Vagina (tissue), 2 donors: ENCODE measurements at regions not wholly inside any gene's neighbourhood (a gene's known extent, or its start where the extent isn't known, plus 50 kb on each side); places are given as distances from the start of the nearest gene placed in this dataset.

Experiments
- POLR2A ChIP-seq, 2 donors: fragments of 450-650 bp; IDR thresholded peaks; one replicate each; pipeline ENCODE4 v1.6.1; 2017; ENCODE audit warnings: antibody characterized with exemption in 2 of 2, mild to moderate bottlenecking in 2 of 2, moderate library complexity in 2 of 2
- POLR2AphosphoS5 ChIP-seq, 2 donors: sonication (generic); formaldehyde crosslinking; IDR thresholded peaks; one replicate each; pipeline ENCODE4 v1.9.0; 2017; ENCODE audit warnings: antibody characterized with exemption in 2 of 2, mild to moderate bottlenecking in 2 of 2, low read depth in 1 of 2; ENCODE audit not compliant: insufficient read depth in 1 of 2
- TF ChIP-seq, protein P1 (sequence below), 3 experiments: fragments of 450-650 bp in 2 of 3; fragments of 200-600 bp in 1 of 3; sonication (generic) in 1 of 3; IDR thresholded peaks; one replicate each; pipeline ENCODE4 v1.5.1; 2017 to 2019; ENCODE audit warnings: antibody characterized with exemption in 3 of 3, mild to moderate bottlenecking in 2 of 3, moderate library complexity in 2 of 3

- TF ChIP-seq, protein P1, sequence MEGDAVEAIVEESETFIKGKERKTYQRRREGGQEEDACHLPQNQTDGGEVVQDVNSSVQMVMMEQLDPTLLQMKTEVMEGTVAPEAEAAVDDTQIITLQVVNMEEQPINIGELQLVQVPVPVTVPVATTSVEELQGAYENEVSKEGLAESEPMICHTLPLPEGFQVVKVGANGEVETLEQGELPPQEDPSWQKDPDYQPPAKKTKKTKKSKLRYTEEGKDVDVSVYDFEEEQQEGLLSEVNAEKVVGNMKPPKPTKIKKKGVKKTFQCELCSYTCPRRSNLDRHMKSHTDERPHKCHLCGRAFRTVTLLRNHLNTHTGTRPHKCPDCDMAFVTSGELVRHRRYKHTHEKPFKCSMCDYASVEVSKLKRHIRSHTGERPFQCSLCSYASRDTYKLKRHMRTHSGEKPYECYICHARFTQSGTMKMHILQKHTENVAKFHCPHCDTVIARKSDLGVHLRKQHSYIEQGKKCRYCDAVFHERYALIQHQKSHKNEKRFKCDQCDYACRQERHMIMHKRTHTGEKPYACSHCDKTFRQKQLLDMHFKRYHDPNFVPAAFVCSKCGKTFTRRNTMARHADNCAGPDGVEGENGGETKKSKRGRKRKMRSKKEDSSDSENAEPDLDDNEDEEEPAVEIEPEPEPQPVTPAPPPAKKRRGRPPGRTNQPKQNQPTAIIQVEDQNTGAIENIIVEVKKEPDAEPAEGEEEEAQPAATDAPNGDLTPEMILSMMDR (IDR thresholded peaks at IDR 0.05): no peak
- TF ChIP-seq POLR2AphosphoS5 (IDR thresholded peaks at IDR 0.05; ENCODE audit: insufficient read depth in 1 of 2, low read depth in 1 of 2) (no peak), POLR2A (IDR thresholded peaks at IDR 0.05) (no peak)
Observed at GRCh38 chrX:91080822-91081221, 353.8 kb upstream of the PABPC5 start.
